AG10803 (cell line): ENCODE measurements at regions not wholly inside any gene's neighbourhood (a gene's known extent, or its start where the extent isn't known, plus 50 kb on each side); places are given as distances from the start of the nearest gene placed in this dataset.
"Not testable (repeated sequence)": the region's sequence is repeated elsewhere in the genome, so short reads cannot be mapped to it uniquely, and the experiment has no call there.

Experiments used
- DNase-seq: peaks from one replicate; pipeline ENCODE4 v3.0.0; 2010; ENCODE audit warnings: low read depth
- H3K4me3 ChIP-seq: 2 replicates; pipeline ENCODE4 v1.5.1; 2011; ENCODE audit warnings: mild to moderate bottlenecking, low read length, control low read depth
- CTCF ChIP-seq: conservative IDR thresholded peaks from 2 replicates; pipeline ENCODE4 v1.5.1; 2011; ENCODE audit warnings: mild to moderate bottlenecking, low read length, control low read depth, inconsistent platforms

GRCh38 chr4:27964095-27964494 is 1103.5 kb downstream of the STIM2 start:
- no peak overlapping the region for H3K4me3 ChIP-seq
- no peak for TF ChIP-seq CTCF

GRCh38 chr4:27966664-27967063 is 1106.0 kb downstream of the STIM2 start:
- TF ChIP-seq CTCF = no peak
- no peak overlapping the region for H3K4me3 ChIP-seq
- no peak for DNase-seq

More at GRCh38 chr4:27964095-27964494, 1103.5 kb downstream of the STIM2 start:
- DNase-seq = no peak

GRCh38 chr4:27973056-27973455 is 1112.4 kb downstream of the STIM2 start:
- DNase-seq = no peak
- H3K4me3 ChIP-seq = no peak overlapping the region
- no peak for TF ChIP-seq CTCF

- DNase-seq = no peak
- no peak for TF ChIP-seq CTCF
- no peak overlapping the region for H3K4me3 ChIP-seq
Observed at GRCh38 chr4:27973700-27974099, 1113.1 kb downstream of the STIM2 start.

- DNase-seq = no peak
- H3K4me3 ChIP-seq = no peak overlapping the region
- no peak for TF ChIP-seq CTCF
Observed at GRCh38 chr4:27974339-27974738, 1113.7 kb downstream of the STIM2 start.

- DNase-seq, H3K4me3 ChIP-seq: not testable (repeated sequence)
Observed at GRCh38 chr4:27974881-27975280, 1114.2 kb downstream of the STIM2 start.

- H3K4me3 ChIP-seq, DNase-seq: not testable (repeated sequence)
Observed at GRCh38 chr4:27978427-27979109, 1117.9 kb downstream of the STIM2 start.

GRCh38 chr4:27985522-27985921 is 1124.9 kb downstream of the STIM2 start:
- no peak for DNase-seq
- TF ChIP-seq CTCF = no peak
- no peak overlapping the region for H3K4me3 ChIP-seq
